ENCODE measurements at regions not wholly inside any gene's neighbourhood (a gene's known extent, or its start where the extent isn't known, plus 50 kb on each side); places are given as distances from the start of the nearest gene placed in this dataset.

DNA sequence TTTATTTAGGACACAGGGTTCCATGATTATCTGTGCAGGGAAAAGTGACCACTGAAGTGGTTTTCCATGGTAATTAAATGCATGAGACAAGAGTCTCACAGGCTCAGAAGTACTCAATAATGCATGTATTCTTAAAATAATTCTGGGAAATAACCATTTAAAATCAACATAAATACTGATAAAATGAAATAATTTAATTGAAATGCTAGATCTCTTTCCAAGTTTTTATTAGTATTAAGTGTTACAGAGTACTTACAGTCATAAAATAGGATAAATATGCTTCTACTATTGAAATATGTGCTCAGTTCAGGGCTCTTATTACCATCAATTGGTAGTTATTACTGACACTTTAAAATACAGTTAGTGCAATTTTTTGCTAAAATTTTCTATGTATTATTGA is 916.0 kb upstream of the GJE1 start:
- Mint-ChIP-seq H3K27me3 (ENCODE audit: low read depth) (no peaks in the 10 kb centered on the region), H3K36me3 (ENCODE audit: low read depth) (peaks cover 5% of the 10 kb centered on the region), H3K9me3 (peaks cover 31% of the 10 kb centered on the region), H3K27ac (no peak overlapping the region), H3K4me3 (no peak overlapping the region), H3K4me1 (no peaks in the 10 kb centered on the region)
- TF ChIP-seq, protein P1, sequence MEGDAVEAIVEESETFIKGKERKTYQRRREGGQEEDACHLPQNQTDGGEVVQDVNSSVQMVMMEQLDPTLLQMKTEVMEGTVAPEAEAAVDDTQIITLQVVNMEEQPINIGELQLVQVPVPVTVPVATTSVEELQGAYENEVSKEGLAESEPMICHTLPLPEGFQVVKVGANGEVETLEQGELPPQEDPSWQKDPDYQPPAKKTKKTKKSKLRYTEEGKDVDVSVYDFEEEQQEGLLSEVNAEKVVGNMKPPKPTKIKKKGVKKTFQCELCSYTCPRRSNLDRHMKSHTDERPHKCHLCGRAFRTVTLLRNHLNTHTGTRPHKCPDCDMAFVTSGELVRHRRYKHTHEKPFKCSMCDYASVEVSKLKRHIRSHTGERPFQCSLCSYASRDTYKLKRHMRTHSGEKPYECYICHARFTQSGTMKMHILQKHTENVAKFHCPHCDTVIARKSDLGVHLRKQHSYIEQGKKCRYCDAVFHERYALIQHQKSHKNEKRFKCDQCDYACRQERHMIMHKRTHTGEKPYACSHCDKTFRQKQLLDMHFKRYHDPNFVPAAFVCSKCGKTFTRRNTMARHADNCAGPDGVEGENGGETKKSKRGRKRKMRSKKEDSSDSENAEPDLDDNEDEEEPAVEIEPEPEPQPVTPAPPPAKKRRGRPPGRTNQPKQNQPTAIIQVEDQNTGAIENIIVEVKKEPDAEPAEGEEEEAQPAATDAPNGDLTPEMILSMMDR (IDR thresholded peaks at IDR 0.05; ENCODE audit: unreplicated experiment in 3 of 3): no peak

DNA sequence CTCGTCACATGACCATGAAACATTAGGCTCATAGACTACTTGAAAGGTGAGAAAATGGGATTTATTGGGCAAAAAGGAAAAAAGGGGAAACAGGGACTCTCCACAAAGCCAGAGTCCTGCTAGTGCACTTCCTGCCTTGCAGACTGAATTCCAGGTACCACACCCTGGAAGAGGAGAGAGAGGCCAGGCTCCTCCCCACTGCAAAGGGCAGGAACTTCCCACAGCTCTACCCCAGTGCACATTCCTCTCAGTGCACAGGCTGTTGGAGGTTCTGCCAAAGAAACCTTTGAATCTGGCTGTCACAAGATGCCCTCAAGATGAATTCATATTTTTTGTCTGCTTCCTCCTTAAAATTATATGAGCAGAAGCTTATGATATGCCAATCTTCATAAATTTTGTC is 920.4 kb upstream of the GJE1 start:
- no peaks in the 10 kb centered on the region for H3K4me1 Mint-ChIP-seq
- no peaks in the 10 kb centered on the region for H3K36me3 Mint-ChIP-seq (ENCODE audit: low read depth)
- H3K27ac Mint-ChIP-seq: no peak overlapping the region

DNA sequence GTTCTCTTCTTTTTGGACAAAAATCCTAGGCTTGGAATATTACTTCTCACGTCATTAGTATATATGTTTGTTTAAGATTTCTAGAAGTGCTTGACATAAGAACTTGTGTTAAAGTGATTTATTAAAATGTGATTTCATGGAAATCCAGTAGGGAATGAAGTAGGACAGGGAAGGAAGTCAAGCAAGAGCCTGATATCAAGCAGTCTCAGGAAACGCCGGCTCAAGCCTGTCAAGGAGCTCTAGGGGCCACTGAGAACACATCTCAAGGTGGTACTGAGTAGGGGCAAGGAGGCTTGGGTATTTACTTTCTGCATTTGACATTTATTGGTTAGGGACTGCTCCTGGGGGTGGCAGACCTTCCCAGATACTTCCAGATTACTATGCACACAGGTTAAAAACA is 920.9 kb upstream of the GJE1 start:
- no peaks in the 10 kb centered on the region for H3K4me1 Mint-ChIP-seq
- peaks cover 3% of the 10 kb centered on the region for H3K9me3 Mint-ChIP-seq
- H3K27me3 Mint-ChIP-seq (ENCODE audit: low read depth): no peaks in the 10 kb centered on the region
- H3K27ac Mint-ChIP-seq: no peak overlapping the region
- no peaks in the 10 kb centered on the region for H3K36me3 Mint-ChIP-seq (ENCODE audit: low read depth)
- H3K4me3 Mint-ChIP-seq: no peak overlapping the region
- TF ChIP-seq, protein P1 (IDR thresholded peaks at IDR 0.05; ENCODE audit: unreplicated experiment in 3 of 3): no peak

More for the DNA sequence above, 920.4 kb upstream of the GJE1 start:
- H3K4me3 Mint-ChIP-seq: no peak overlapping the region
- no peaks in the 10 kb centered on the region for H3K27me3 Mint-ChIP-seq (ENCODE audit: low read depth)
- H3K9me3 Mint-ChIP-seq: peaks cover 4% of the 10 kb centered on the region
- TF ChIP-seq, protein P1 (IDR thresholded peaks at IDR 0.05; ENCODE audit: unreplicated experiment in 3 of 3): no peak

DNA sequence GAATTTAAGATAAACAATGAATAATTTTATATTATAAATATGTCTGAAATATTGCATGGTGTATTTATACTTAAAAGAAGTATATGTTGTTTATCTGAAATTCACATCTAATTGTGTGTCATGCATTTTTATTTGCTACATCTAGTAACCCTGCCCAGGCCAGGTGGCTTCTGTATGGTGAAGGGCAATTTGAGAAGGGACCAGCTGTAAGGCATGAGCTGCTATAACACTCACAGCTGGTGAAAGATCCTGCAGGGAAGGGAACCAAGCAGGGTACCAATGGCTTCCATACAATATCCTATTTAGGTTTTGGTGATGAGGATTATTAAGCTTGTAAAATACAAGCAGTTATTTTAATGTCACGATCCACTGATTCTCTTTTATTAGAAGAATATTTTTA is 921.8 kb upstream of the GJE1 start:
- Mint-ChIP-seq H3K27me3 (ENCODE audit: low read depth) (no peaks in the 10 kb centered on the region), H3K4me3 (no peak overlapping the region), H3K9me3 (peaks cover 7% of the 10 kb centered on the region), H3K27ac (no peak overlapping the region), H3K4me1 (no peaks in the 10 kb centered on the region), H3K36me3 (ENCODE audit: low read depth) (no peaks in the 10 kb centered on the region)
- TF ChIP-seq, protein P1 (IDR thresholded peaks at IDR 0.05; ENCODE audit: unreplicated experiment in 3 of 3): no peak

DNA sequence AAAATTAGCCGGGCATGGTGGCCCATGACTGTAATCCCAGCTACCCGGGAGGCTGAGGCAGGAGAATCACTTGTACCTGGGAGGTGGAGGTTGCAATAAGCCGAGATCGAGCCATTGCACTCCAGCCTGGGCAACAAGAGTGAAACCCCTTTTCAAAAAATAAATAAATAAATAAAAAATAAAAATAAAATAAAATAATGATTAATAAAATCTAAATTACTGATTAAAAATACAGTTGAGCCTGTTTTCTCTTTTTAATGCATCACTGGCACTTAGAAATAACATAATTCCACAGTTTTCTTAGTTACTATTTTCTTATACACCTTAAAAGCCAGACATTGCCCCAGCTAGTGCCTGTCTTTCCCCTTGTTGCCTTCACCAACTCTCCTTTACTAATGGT is 922.8 kb upstream of the GJE1 start:
- Mint-ChIP-seq H3K9me3 (peaks cover 7% of the 10 kb centered on the region), H3K36me3 (ENCODE audit: low read depth) (no peaks in the 10 kb centered on the region), H3K27ac (no peak overlapping the region), H3K27me3 (ENCODE audit: low read depth) (no peaks in the 10 kb centered on the region), H3K4me1 (no peaks in the 10 kb centered on the region), H3K4me3 (no peak overlapping the region)
- TF ChIP-seq, protein P1 (IDR thresholded peaks at IDR 0.05; ENCODE audit: unreplicated experiment in 3 of 3): no peak

DNA sequence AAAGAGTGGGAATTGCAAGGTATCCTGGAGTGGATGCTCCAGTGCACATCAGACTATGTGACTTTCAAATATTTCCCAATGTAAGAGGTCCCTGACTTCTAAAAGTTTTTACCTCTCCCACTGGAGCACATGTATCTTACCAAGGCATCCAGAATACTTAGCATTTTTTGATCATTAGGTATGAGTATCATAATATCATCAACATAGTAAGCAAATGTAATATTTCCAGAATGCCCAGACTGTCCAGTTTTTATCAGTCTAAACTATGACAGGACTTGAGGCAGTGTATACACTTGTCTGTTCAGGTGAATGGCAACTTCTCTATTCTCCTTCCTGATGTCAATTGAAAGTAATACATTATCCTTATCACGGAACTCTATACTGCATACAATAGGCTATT is 924.6 kb upstream of the GJE1 start:
- Mint-ChIP-seq H3K27ac (no peak overlapping the region), H3K4me3 (no peak overlapping the region), H3K36me3 (ENCODE audit: low read depth) (no peaks in the 10 kb centered on the region), H3K9me3 (peaks cover 9% of the 10 kb centered on the region), H3K27me3 (ENCODE audit: low read depth) (no peaks in the 10 kb centered on the region), H3K4me1 (no peaks in the 10 kb centered on the region)
- TF ChIP-seq, protein P1 (IDR thresholded peaks at IDR 0.05; ENCODE audit: unreplicated experiment in 3 of 3): no peak

Data from nephron (organoid).